Small intestine (tissue), 7 donors: ENCODE measurements at regions not wholly inside any gene's neighbourhood (a gene's known extent, or its start where the extent isn't known, plus 50 kb on each side); places are given as distances from the start of the nearest gene placed in this dataset.

Source experiments
- DNase-seq, 2 donors: peaks; one replicate each; pipeline versions ENCODE4 v3.0.0 to v3.0.0-alpha.2; 2013
- FAIRE-seq: peaks from 2 replicates; lab custom pipeline; 2012; peaks lifted over from hg19 to GRCh38; lab: Jason Lieb, UNC
- H3K27ac ChIP-seq, 3 donors: one replicate each; pipeline ENCODE4 v1.5.1; 2013; ENCODE audit warnings: low read length in 2 of 3, mild to moderate bottlenecking in 2 of 3, control low read depth in 1 of 3, inconsistent platforms in 1 of 3, low read depth in 1 of 3, moderate library complexity in 1 of 3
- H3K27me3 ChIP-seq, 3 donors: one replicate each; pipeline ENCODE4 v1.6.1; 2013; ENCODE audit warnings: low read length in 3 of 3, inconsistent platforms in 1 of 3; ENCODE audit not compliant: control insufficient read depth in 3 of 3, insufficient read depth in 3 of 3
- H3K36me3 ChIP-seq, 3 donors: one replicate each; pipeline ENCODE4 v1.6.1; 2013; ENCODE audit warnings: low read length in 3 of 3, inconsistent platforms in 1 of 3, low read depth in 1 of 3, mild to moderate bottlenecking in 1 of 3, moderate library complexity in 1 of 3; ENCODE audit not compliant: control insufficient read depth in 3 of 3, insufficient read depth in 2 of 3
- H3K4me1 ChIP-seq, 3 donors: one replicate each; pipeline ENCODE4 v1.6.1; 2013; ENCODE audit warnings: low read length in 2 of 3, inconsistent platforms in 1 of 3, low read depth in 1 of 3, mild to moderate bottlenecking in 1 of 3, moderate library complexity in 1 of 3; ENCODE audit not compliant: control insufficient read depth in 3 of 3, insufficient read depth in 2 of 3
- H3K4me3 ChIP-seq, 3 donors: one replicate each; pipeline ENCODE4 v1.5.1; 2013; ENCODE audit warnings: low read length in 3 of 3, control low read depth in 1 of 3, inconsistent platforms in 1 of 3, low read depth in 1 of 3, mild to moderate bottlenecking in 1 of 3, moderate library complexity in 1 of 3
- H3K9me3 ChIP-seq, 2 donors: one replicate each; pipeline ENCODE4 v1.6.1; 2013; ENCODE audit warnings: low read depth in 1 of 2, low read length in 1 of 2; ENCODE audit not compliant: control insufficient read depth in 2 of 2, insufficient read depth in 1 of 2
- WGBS, 3 donors: extraction: QIAGEN DNeasy Blood & Tissue Kit; methylation state at CpG; one replicate each; pipeline ENCODE4 v1.1.7; 2013; 5-methylcytosine and 5-hydroxymethylcytosine counted together
- donor health status: healthy with polysubstance abuse.
- donor health status: control.
- donor health status: control.
- donor health status: Bipolar disorder and iron deficiency.
- donor health status: healthy.

DNA sequence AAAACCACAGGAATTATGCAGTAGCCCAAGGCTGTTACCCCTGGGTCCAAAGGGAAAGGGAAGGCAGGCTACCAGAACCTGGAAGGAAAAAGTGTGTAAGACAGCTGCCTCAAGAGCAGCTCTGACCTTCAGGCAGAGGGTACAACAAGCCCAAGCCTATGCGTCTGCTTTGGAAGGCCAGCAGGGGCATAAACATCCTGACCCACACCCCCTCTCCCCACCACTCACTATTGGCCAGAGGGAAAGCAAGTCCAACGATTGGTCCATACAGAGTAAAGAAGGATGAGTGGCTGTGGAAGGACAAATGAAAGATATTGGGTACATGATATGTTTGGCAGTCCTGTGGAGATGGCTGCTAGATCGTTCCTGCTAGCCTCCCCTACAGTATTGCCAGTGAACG is 227.6 kb upstream of the HNRNPA3 start:
- Histone ChIP-seq H3K27me3 (peaks cover 0 to 6% (median 0%) of the 10 kb centered on the region in 3 donors), H3K4me3 (no peak overlapping the region), H3K27ac (no peak overlapping the region), H3K4me1 (no peaks in the 10 kb centered on the region), H3K36me3 (no peaks in the 10 kb centered on the region), H3K9me3 (no peaks in the 10 kb centered on the region)
- DNase-seq (no peak), FAIRE-seq (no peak)
- WGBS, 3 donors: 82 to 85% (median 84%) methylated on average over 4 of the region's 4 CpGs

DNA sequence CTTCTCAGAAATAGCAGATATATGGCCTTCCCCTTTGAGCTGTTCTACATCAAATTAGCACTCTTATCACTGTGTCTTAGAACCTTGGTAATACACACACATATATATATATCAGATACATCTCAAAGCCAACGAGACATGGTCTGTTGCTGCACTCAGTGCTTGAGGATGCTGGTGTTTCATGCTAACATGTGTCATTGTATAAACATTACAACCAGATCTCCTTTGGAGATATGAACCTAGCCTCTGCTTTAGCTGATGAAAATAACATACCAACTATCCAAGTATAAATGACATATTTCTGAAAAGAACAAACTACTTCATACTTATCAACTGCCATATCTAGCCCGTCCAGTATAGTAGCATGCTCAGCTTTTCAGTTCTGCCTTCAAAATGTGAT is 226.7 kb upstream of the HNRNPA3 start:
- WGBS, 3 donors: 52 to 56% (median 55%) methylated on average over 2 of the region's 2 CpGs
- Histone ChIP-seq H3K9me3 (no peaks in the 10 kb centered on the region), H3K4me3 (no peak overlapping the region), H3K27me3 (peaks cover 0 to 6% (median 0%) of the 10 kb centered on the region in 3 donors), H3K4me1 (no peaks in the 10 kb centered on the region), H3K36me3 (no peaks in the 10 kb centered on the region), H3K27ac (no peak overlapping the region)
- FAIRE-seq (no peak), DNase-seq (no peak)

DNA sequence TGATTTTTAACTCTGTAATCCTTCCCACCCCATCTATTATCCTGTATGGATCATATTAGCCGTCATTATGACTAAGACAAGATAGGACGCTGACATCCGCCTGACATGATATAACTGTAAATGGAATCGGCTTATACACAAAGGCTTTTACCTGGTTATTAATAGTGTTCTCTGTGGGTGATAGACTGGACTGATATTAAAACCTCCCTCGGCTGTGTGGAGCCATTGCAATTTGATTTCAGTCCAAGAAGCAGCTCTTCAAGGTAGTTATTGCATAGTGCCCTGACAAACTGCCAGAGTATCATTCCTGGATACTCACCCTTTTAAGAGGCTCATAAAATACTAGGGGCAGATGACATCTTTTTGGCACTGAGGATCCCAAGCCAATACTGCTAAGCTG is 226.1 kb upstream of the HNRNPA3 start:
- Histone ChIP-seq H3K27me3 (peaks cover 0 to 6% (median 0%) of the 10 kb centered on the region in 3 donors), H3K4me1 (no peaks in the 10 kb centered on the region), H3K36me3 (no peaks in the 10 kb centered on the region), H3K9me3 (no peaks in the 10 kb centered on the region), H3K4me3 (no peak overlapping the region), H3K27ac (no peak overlapping the region)
- DNase-seq (no peak), FAIRE-seq (no peak)
- 69 to 87% (median 76%) methylated on average over 5 of the region's 5 CpGs for WGBS, 3 donors

DNA sequence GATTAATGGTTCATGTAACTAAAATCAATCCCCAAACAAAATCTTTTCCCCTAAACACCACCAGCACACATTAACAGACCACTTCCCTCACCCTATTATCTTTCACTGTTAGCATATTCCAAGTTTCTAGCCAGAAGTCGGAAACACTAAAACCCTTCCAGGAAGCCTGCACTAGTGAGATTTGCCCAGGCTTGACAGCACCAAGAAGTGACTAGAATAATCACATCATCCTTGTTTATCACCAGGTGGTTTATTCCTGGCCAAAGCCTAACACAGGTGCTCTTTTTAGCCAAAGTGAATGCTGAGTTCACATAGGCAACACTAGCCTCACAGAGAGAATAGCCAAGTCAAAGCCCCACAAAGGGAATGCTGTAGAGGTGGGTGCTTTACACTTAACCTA is 221.2 kb upstream of the HNRNPA3 start:
- WGBS, 3 donors: 78 to 85% (median 82%) methylated on average over 1 of the region's 1 CpG
- Histone ChIP-seq H3K4me1 (no peaks in the 10 kb centered on the region), H3K27me3 (peaks cover 0 to 2% (median 0%) of the 10 kb centered on the region in 3 donors), H3K9me3 (no peaks in the 10 kb centered on the region), H3K27ac (no peak overlapping the region), H3K4me3 (no peak overlapping the region), H3K36me3 (no peaks in the 10 kb centered on the region)
- FAIRE-seq (no peak), DNase-seq (no peak)

DNA sequence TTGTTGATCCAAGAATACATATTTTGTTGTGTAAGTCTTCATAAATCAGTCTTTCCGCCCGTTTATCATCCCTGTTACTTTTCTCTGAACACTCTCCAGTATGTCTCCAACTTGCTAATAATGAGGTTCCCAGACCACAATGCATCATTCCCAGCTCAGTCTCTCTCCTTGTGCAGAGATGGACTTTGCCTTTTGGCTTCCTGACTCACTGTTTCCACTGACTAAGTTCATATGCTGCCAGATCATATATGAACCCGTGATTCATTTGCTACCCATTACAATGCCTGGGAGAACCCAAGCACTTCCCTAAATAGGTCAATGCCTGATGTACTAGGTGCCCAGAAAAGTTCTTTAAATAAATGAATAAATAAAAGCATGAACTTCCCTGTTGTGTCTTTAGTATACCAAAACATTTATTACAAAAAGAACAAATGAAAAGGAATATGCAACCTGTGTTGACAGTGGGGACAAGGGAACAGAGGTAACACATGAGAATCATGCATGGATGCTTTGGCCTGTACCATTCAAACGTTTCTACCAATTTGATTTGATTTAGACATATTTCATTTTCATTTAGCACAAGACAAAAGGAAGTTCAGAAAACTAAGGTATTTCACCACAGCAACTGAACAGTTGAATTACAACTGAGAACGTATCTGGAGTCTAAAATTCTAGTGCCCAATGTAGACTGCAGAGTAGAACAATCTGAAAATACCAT is 215.4 kb upstream of the HNRNPA3 start:
- WGBS, 3 donors: 27 to 48% (median 29%) methylated on average over 5 of the region's 5 CpGs
- no peak overlapping the region for H3K4me3 ChIP-seq
- no peaks in the 10 kb centered on the region for H3K9me3 ChIP-seq
- H3K27me3 ChIP-seq: no peaks in the 10 kb centered on the region
- FAIRE-seq (peak; percentile 26), DNase-seq (peak; percentile 93 to 96)
- H3K4me1 ChIP-seq: no peaks in the 10 kb centered on the region
- no peak overlapping the region for H3K27ac ChIP-seq
- H3K36me3 ChIP-seq: no peaks in the 10 kb centered on the region

DNA sequence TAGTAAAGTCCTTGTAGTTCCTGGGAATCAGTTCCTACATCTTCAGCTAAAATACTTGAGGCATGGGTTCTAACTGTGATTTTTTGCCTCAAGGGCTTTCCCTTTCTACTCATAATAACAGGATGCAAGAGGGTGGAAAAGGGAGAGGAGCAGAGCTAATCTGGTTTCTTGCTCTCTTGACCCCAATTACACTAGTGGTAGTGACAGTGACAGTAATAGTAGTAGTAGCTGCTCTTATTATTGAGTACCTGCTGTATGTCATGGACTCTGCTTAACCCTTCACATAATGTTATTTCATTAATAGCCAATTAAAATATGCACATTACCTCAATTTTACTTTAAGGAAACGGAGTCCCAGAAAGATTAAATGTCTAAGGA is 214.8 kb upstream of the HNRNPA3 start:
- Histone ChIP-seq H3K27ac (no peak overlapping the region), H3K27me3 (no peaks in the 10 kb centered on the region), H3K9me3 (no peaks in the 10 kb centered on the region), H3K4me1 (no peaks in the 10 kb centered on the region), H3K4me3 (no peak overlapping the region), H3K36me3 (no peaks in the 10 kb centered on the region)
- FAIRE-seq (no peak), DNase-seq (no peak)
- WGBS, 3 donors: 83 to 96% (median 85%) methylated on average over 1 of the region's 1 CpG

DNA sequence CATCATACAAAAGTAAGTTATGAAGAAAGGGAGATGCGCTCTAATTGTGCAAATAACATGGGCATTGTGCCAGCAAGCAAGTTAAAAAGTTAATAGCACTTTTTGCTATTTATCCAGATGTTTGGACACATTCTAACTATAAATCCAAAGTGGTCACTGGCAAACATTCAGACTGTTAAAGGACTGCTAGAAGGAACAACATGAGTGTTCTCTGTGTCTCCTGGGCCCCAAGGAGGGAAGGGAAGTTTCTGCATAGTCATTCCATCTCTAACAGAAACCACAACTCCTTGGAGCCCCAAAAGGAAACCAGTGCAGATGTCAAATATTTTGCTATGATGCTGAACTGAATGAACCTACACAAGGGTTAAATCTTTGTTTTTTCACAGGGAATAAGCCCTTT is 213.3 kb upstream of the HNRNPA3 start:
- no peaks in the 10 kb centered on the region for H3K27me3 ChIP-seq
- FAIRE-seq (no peak), DNase-seq (no peak)
- H3K4me3 ChIP-seq: no peak overlapping the region
- 59 to 100% (median 88%) methylated on average over 1 of the region's 1 CpG for WGBS, 3 donors
- H3K9me3 ChIP-seq: no peaks in the 10 kb centered on the region
- H3K27ac ChIP-seq: no peak overlapping the region
- H3K4me1 ChIP-seq: no peaks in the 10 kb centered on the region
- no peaks in the 10 kb centered on the region for H3K36me3 ChIP-seq

DNA sequence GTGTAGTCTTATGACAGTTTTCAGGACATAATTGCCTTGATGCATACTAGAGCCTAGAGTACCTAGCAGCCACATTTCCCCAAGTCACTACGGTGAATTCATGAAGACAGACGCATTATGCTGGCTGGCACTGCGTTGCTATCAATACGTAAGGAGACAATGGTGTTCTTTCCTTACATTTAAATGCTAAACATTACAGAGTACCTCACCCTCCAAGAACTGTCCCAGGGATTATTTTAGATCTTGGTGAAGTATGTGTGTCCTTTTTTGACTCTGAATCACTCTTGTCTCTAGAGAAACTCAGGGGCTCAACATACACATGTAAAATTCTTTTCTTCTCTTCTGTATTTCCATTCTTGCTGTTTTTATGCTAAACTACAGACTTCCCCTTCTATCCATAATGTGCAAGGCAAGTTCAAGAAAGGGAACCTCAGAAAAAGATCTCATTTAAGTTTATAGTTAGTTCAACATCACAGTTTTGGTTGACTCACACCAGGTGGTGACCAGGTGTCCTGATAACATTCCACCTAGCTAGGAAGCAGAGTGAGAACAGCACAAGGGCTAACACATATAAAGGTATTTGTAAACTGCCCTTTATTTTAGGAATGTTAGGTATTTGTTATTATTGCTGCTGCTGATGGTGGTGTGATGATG is 212.4 kb upstream of the HNRNPA3 start:
- Histone ChIP-seq H3K9me3 (no peaks in the 10 kb centered on the region), H3K4me3 (no peak overlapping the region), H3K27ac (no peak overlapping the region), H3K4me1 (no peaks in the 10 kb centered on the region), H3K27me3 (no peaks in the 10 kb centered on the region), H3K36me3 (no peaks in the 10 kb centered on the region)
- 88 to 96% (median 89%) methylated on average over 4 of the region's 4 CpGs for WGBS, 3 donors
- FAIRE-seq (no peak), DNase-seq (no peak)
